ENCODE measurements at regions not wholly inside any gene's neighbourhood (a gene's known extent, or its start where the extent isn't known, plus 50 kb on each side); places are given as distances from the start of the nearest gene placed in this dataset.

DNA sequence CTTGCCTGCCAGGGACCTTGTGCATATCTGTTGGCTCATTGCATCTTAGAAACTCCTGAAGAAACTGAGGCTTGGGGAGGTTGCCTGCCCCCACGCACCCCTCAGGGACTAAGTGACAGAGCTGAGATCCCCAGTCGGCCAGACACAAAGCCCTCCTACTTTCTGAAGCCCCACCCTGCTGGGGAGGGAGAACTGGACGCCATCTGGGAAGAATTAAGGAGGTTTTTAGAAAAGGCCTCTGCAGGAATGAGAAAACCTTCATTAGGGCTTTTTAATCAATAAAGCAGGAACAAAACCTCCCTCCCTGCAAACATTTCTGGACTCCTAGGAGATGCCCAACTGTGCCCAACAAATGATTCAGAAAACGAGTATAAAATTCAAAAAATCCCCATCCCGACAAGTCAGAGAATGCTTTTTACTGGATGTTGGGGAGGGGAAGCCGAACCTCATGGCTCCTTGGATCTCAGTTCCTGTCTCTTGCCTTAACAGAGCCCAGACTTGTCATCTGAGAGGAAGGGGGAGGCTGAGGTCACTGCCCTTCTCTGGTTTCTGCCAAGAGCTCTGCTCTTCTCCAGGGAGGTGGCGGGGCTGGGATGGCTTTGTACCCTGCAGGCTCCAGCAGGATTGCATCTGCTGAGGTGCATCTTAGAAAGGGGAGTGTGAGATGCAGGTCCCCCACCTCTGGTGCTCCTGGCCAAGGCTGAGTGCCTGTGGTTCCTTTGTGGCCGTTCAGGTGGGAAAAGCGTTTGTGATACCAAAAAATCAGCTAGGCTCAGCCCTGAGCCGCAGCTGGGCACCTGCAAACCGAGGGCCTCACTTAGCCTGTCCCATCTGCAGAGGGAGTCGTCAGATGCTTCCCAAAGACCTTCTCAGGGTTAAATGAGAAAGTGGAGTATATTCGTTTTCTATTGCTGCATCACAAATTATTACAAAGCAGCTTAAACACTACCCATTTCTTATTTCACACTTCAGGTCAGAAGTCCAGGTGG, 142.4 kb downstream of the ZFP36L2 start:
- no peak for TF ChIP-seq POLR2A (IDR thresholded peaks at IDR 0.05; ENCODE audit: low read depth, low read length)
- no peak for TF ChIP-seq POLR2AphosphoS5 (IDR thresholded peaks at IDR 0.05; ENCODE audit: low read depth, low read length)
- TF ChIP-seq TAF1 (IDR thresholded peaks at IDR 0.05; ENCODE audit: low read depth, low read length): no peak
